GM23248 (cell line): ENCODE measurements at regions not wholly inside any gene's neighbourhood (a gene's known extent, or its start where the extent isn't known, plus 50 kb on each side); places are given as distances from the start of the nearest gene placed in this dataset.

Source experiments
- DNase-seq: peaks from one replicate; pipeline ENCODE4 v3.0.0-alpha.2; 2015
- H2AFZ ChIP-seq: fragments of 200-600 bp; sonication (generic); 2 replicates; pipeline ENCODE4 v1.6.1; 2016; ENCODE audit warnings: antibody characterized with exemption
- H3F3A ChIP-seq: fragments of 200-600 bp; sonication (generic); 2 replicates; pipeline ENCODE4 v1.6.1; 2016; ENCODE audit warnings: mild to moderate bottlenecking, antibody characterized with exemption, mixed run types; ENCODE audit not compliant: insufficient read depth
- H3K27ac ChIP-seq: fragments of 200-600 bp; sonication (generic); 2 replicates; pipeline ENCODE4 v1.5.1; 2016; ENCODE audit warnings: mild to moderate bottlenecking
- H3K27me3 ChIP-seq: fragments of 200-600 bp; sonication (generic); replicated peaks from 2 replicates; pipeline ENCODE4 v1.6.1; 2016; ENCODE audit warnings: mild to moderate bottlenecking; ENCODE audit not compliant: insufficient read depth
- H3K36me3 ChIP-seq: fragments of 200-600 bp; sonication (generic); 2 replicates; pipeline ENCODE4 v1.6.1; 2016; ENCODE audit warnings: low read depth, mild to moderate bottlenecking
- H3K4me1 ChIP-seq: fragments of 200-600 bp; sonication (generic); 2 replicates; pipeline ENCODE4 v1.6.1; 2016; ENCODE audit warnings: mild to moderate bottlenecking; ENCODE audit not compliant: insufficient read depth
- H3K4me2 ChIP-seq: fragments of 200-600 bp; sonication (generic); one replicate; pipeline ENCODE4 v1.6.1; 2016; ENCODE audit warnings: mild to moderate bottlenecking; ENCODE audit not compliant: unreplicated experiment
- H3K4me3 ChIP-seq: fragments of 200-600 bp; sonication (generic); 2 replicates; pipeline ENCODE4 v1.5.1; 2016; ENCODE audit warnings: mild to moderate bottlenecking
- H3K79me2 ChIP-seq: fragments of 200-600 bp; sonication (generic); 2 replicates; pipeline ENCODE4 v1.6.1; 2016; ENCODE audit warnings: mild to moderate bottlenecking; ENCODE audit not compliant: insufficient read depth
- H3K9ac ChIP-seq: fragments of 200-600 bp; sonication (generic); 2 replicates; pipeline ENCODE4 v1.6.1; 2016; ENCODE audit warnings: mild to moderate bottlenecking
- H3K9me2 ChIP-seq: fragments of 200-600 bp; sonication (generic); 2 replicates; pipeline ENCODE4 v1.6.1; 2016; ENCODE audit warnings: mixed run types, mild to moderate bottlenecking, moderate library complexity; ENCODE audit not compliant: insufficient read depth
- H3K9me3 ChIP-seq: fragments of 200-600 bp; sonication (generic); one replicate; pipeline ENCODE4 v1.6.1; 2017; ENCODE audit warnings: low read depth
- H4K20me1 ChIP-seq: fragments of 200-600 bp; sonication (generic); 2 replicates; pipeline ENCODE4 v1.6.0; 2016; ENCODE audit not compliant: insufficient read depth
- EZH2 ChIP-seq: fragments of 200-600 bp; sonication (generic); IDR thresholded peaks from 2 replicates; pipeline ENCODE4 v1.6.1; 2018; ENCODE audit warnings: antibody characterized with exemption, mild to moderate bottlenecking; ENCODE audit not compliant: insufficient read depth, poor library complexity, severe bottlenecking
- EZH2phosphoT487 ChIP-seq: fragments of 200-600 bp; sonication (generic); IDR thresholded peaks from 2 replicates; pipeline ENCODE4 v1.6.1; 2018; ENCODE audit warnings: antibody characterized with exemption, moderate library complexity, mild to moderate bottlenecking, low read depth; ENCODE audit not compliant: insufficient read depth
- WGBS, 2 experiments: methylation state at CpG; one replicate each; pipeline ENCODE4 v1.1.6; 2015 to 2017; ENCODE audit warnings: low lambda C conversion rate in 2 of 2, low coverage in 1 of 2; ENCODE audit errors: missing lambda C conversion rate in 2 of 2; 5-methylcytosine and 5-hydroxymethylcytosine counted together
- in situ Hi-C: fragments of 300-500 bp; cut with MboI; formaldehyde crosslinking; loops from 2 replicates; pipeline ENCODE4 v1.15.0; 2020

- no peaks in the 10 kb centered on the region for H3K79me2 ChIP-seq
- no peaks in the 10 kb centered on the region for H4K20me1 ChIP-seq
- H3F3A ChIP-seq: no peaks in the 10 kb centered on the region
- H3K27ac ChIP-seq: no peak overlapping the region
- H2AFZ ChIP-seq: no peak overlapping the region
- TF ChIP-seq EZH2 (no peak), EZH2phosphoT487 (no peak)
- in situ Hi-C loops: no loop called here
- no peak overlapping the region for H3K4me2 ChIP-seq
- no peaks in the 10 kb centered on the region for H3K9me3 ChIP-seq
- no peak overlapping the region for H3K9ac ChIP-seq
- H3K36me3 ChIP-seq: no peaks in the 10 kb centered on the region
- H3K4me3 ChIP-seq: no peak overlapping the region
- H3K4me1 ChIP-seq: no peaks in the 10 kb centered on the region
- DNase-seq: no peak
- 81 to 100% methylated on average over 2 of the region's 2 CpGs for WGBS, 2 experiments
- H3K9me2 ChIP-seq: no peaks in the 10 kb centered on the region
- H3K27me3 ChIP-seq: no peaks in the 10 kb centered on the region
Observed at GRCh38 chrX:30483996-30484395, 93.6 kb downstream of the TASL start.

GRCh38 chrX:30468471-30468870, 109.1 kb downstream of the TASL start:
- Histone ChIP-seq H3K27me3 (no peaks in the 10 kb centered on the region), H3K9me2 (no peaks in the 10 kb centered on the region), H3K4me3 (no peak overlapping the region), H3K27ac (no peak overlapping the region), H3F3A (no peaks in the 10 kb centered on the region), H3K79me2 (no peaks in the 10 kb centered on the region), H3K4me1 (no peaks in the 10 kb centered on the region), H3K4me2 (no peak overlapping the region), H2AFZ (no peak overlapping the region), H3K9me3 (no peaks in the 10 kb centered on the region), H3K9ac (no peak overlapping the region), H3K36me3 (no peaks in the 10 kb centered on the region), H4K20me1 (no peaks in the 10 kb centered on the region)
- in situ Hi-C loops: no loop called here
- TF ChIP-seq EZH2 (no peak), EZH2phosphoT487 (no peak)
- WGBS, 2 experiments: 43 to 45% methylated on average over 3 of the region's 3 CpGs
- DNase-seq: no peak
